Thoracic aorta (tissue), 2 donors: ENCODE measurements at regions not wholly inside any gene's neighbourhood (a gene's known extent, or its start where the extent isn't known, plus 50 kb on each side); places are given as distances from the start of the nearest gene placed in this dataset.

Experiments
- ATAC-seq: fragments of 150-250 bp; one replicate; pipeline ENCODE4 v1.8.0; 2017; ENCODE audit warnings: low read depth; ENCODE audit not compliant: insufficient number of reproducible peaks, low FRiP score
- DNase-seq: peaks from one replicate; pipeline ENCODE4 v3.0.0-alpha.2; 2020; ENCODE audit warnings: low spot score
- H3K27ac ChIP-seq, 2 donors: fragments of 200-600 bp; sonication (generic); 1 replicate in 1 of 2; 2 replicates in 1 of 2; pipeline ENCODE4 v1.5.1; 2016; ENCODE audit warnings: mild to moderate bottlenecking in 2 of 2, moderate library complexity in 2 of 2
- H3K27me3 ChIP-seq: fragments of 200-600 bp; sonication (generic); replicated peaks from 2 replicates; pipeline ENCODE4 v1.6.0; 2016; ENCODE audit warnings: mild to moderate bottlenecking; ENCODE audit not compliant: insufficient read depth
- H3K36me3 ChIP-seq: fragments of 200-600 bp; sonication (generic); one replicate; pipeline ENCODE4 v1.5.1; 2016
- H3K4me1 ChIP-seq, 2 donors: fragments of 200-600 bp; sonication (generic); 1 replicate in 1 of 2; 2 replicates in 1 of 2; pipeline versions ENCODE4 v1.5.1 to v1.6.0; 2016; ENCODE audit warnings: low read depth in 2 of 2, mild to moderate bottlenecking in 1 of 2; ENCODE audit not compliant: control insufficient read depth in 1 of 2
- H3K4me3 ChIP-seq: fragments of 200-600 bp; sonication (generic); 2 replicates; pipeline ENCODE4 v1.5.1; 2016; ENCODE audit warnings: mild to moderate bottlenecking
- H3K9me3 ChIP-seq: fragments of 200-600 bp; sonication (generic); 2 replicates; pipeline ENCODE4 v1.5.1; 2016
- CTCF ChIP-seq: fragments of 200-600 bp; sonication (generic); IDR thresholded peaks from one replicate; pipeline ENCODE4 v1.5.1; 2019; ENCODE audit warnings: antibody characterized with exemption

GRCh38 chr12:67388331-67389138 lies 119.4 kb downstream of the CAND1 start:
- ATAC-seq, result no peak
- TF ChIP-seq CTCF, result peak; percentile 15
- DNase-seq, result no peak
- H3K4me3 ChIP-seq, result no peak overlapping the region
- no peaks in the 10 kb centered on the region for H3K27me3 ChIP-seq
- no peaks in the 10 kb centered on the region for H3K9me3 ChIP-seq
- H3K27ac ChIP-seq, result no peak overlapping the region
- no peaks in the 10 kb centered on the region for H3K36me3 ChIP-seq
- no peaks in the 10 kb centered on the region for H3K4me1 ChIP-seq

- DNase-seq (no peak), ATAC-seq (no peak)
- H3K36me3 ChIP-seq, result no peaks in the 10 kb centered on the region
- no peak overlapping the region for H3K4me3 ChIP-seq
- no peaks in the 10 kb centered on the region for H3K9me3 ChIP-seq
- TF ChIP-seq CTCF, result no peak
- H3K4me1 ChIP-seq, result peaks cover 0 to 15% of the 10 kb centered on the region in 2 donors
- H3K27ac ChIP-seq, result no peak overlapping the region
- H3K27me3 ChIP-seq, result no peaks in the 10 kb centered on the region
Observed at GRCh38 chr12:67390273-67390672, 121.1 kb downstream of the CAND1 start.

GRCh38 chr12:67391034-67391433 lies 121.9 kb downstream of the CAND1 start:
- Histone ChIP-seq H3K27ac (no peak overlapping the region), H3K9me3 (no peaks in the 10 kb centered on the region), H3K36me3 (no peaks in the 10 kb centered on the region), H3K4me1 (peaks cover 0 to 16% of the 10 kb centered on the region in 2 donors), H3K27me3 (no peaks in the 10 kb centered on the region), H3K4me3 (no peak overlapping the region)
- DNase-seq (no peak), ATAC-seq (no peak)
- TF ChIP-seq CTCF, result no peak

GRCh38 chr12:67391656-67392055 lies 122.5 kb downstream of the CAND1 start:
- H3K27me3 ChIP-seq, result no peaks in the 10 kb centered on the region
- DNase-seq, result no peak
- no peaks in the 10 kb centered on the region for H3K36me3 ChIP-seq
- H3K4me1 ChIP-seq, result peaks cover 0 to 16% of the 10 kb centered on the region in 2 donors
- H3K27ac ChIP-seq, result no peak overlapping the region
- TF ChIP-seq CTCF, result no peak
- H3K9me3 ChIP-seq, result no peaks in the 10 kb centered on the region
- no peak overlapping the region for H3K4me3 ChIP-seq
- ATAC-seq, result no peak

- Histone ChIP-seq H3K4me1 (peaks cover 0 to 16% of the 10 kb centered on the region in 2 donors), H3K27me3 (no peaks in the 10 kb centered on the region), H3K36me3 (no peaks in the 10 kb centered on the region), H3K9me3 (no peaks in the 10 kb centered on the region), H3K27ac (no peak overlapping the region), H3K4me3 (no peak overlapping the region)
- ATAC-seq (peak; percentile 70), DNase-seq (peak; percentile 9)
- no peak for TF ChIP-seq CTCF
Observed at GRCh38 chr12:67394550-67394949, 125.4 kb downstream of the CAND1 start.
